ENCODE measurements at regions not wholly inside any gene's neighbourhood (a gene's known extent, or its start where the extent isn't known, plus 50 kb on each side); places are given as distances from the start of the nearest gene placed in this dataset.

DNA sequence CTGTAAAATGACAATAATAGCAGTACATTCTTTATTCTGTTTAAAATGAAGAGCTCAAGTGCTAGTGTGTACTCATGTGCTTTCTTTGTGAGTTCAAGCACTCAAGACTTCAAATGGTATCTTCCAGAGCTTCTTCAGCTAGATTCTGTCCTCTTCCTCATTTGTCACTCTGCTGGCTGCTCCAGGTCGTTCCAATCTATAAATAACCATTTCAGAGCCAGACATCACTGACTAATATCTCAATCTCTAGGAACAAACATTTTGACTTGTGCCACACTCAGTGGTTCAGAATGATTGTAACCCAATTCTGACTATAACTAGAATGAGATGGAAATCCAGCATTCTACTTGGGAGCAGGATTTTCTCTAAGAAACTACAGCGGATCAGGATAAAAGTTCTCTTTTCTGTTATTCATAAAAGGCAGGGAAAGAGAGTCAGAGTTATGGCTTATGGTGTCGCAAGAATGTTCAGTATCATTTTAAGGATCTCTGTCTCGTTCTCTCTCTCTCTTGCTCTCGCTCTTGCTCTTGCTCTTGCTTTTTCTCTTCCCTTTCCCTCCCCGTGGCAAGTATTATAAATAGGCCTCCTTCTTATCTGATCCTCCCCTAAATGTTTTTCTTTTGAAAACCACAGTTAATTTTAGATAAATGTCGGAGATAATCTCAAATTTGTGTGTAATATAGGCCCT is 116.3 kb upstream of the MAF start:
- 36 to 47% (median 40%) methylated on average over 7 of the region's 7 CpGs for WGBS, 4 donors
- H3K4me1 ChIP-seq (replicated peaks in 1 of 2): peaks cover 5 to 36% of the 10 kb centered on the region in 2 donors
- H3K27ac ChIP-seq: peak overlapping the region in 3 of 5 donors; percentile 29 to 44 (median 34)
- intact Hi-C loops (cut with DNase I): no loop called here
- no peak overlapping the region for H3K4me3 ChIP-seq
- TF ChIP-seq CTCF (IDR thresholded peaks at IDR 0.05) (no peak), POLR2A (IDR thresholded peaks at IDR 0.05) (no peak)
- no peaks in the 10 kb centered on the region for H3K9me3 ChIP-seq (replicated peaks in 1 of 3)
- DNase-seq: no peak
- H3K27me3 ChIP-seq: no peaks in the 10 kb centered on the region
- no peaks in the 10 kb centered on the region for H3K36me3 ChIP-seq (replicated peaks in 1 of 2)

- no peak for TF ChIP-seq CTCF (IDR thresholded peaks at IDR 0.05)
- no peak for TF ChIP-seq POLR2A (IDR thresholded peaks at IDR 0.05)
- no peak for DNase-seq
Measured at GRCh38 chr16:79715061-79715460, 114.5 kb upstream of the MAF start.

DNA sequence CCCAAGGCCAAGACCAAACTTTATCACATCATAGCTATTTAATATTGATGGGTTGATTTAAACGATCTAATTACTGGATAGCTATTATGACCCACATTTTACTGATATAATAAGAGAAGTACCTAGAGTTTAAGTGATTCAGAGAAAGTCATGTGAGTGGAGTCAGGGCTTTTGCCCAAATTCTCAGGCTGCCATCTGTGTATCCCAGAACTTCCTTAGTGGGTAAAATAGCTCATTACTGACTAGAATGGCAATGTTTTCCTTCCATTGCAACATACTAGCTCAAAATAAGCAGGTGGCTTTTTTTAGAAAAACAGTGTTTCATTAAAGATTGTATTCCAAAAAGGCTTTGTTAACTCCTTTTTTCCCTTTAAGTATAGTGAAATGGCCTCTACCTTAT is 113.9 kb upstream of the MAF start:
- no peaks in the 10 kb centered on the region for H3K27me3 ChIP-seq
- peaks cover 5 to 36% of the 10 kb centered on the region in 2 donors for H3K4me1 ChIP-seq (replicated peaks in 1 of 2)
- 65 to 83% (median 72%) methylated on average over 1 of the region's 1 CpG for WGBS, 4 donors
- DNase-seq: no peak
- H3K9me3 ChIP-seq (replicated peaks in 1 of 3): no peaks in the 10 kb centered on the region
- TF ChIP-seq POLR2A (IDR thresholded peaks at IDR 0.05) (no peak), CTCF (IDR thresholded peaks at IDR 0.05) (no peak)
- peak overlapping the region in 1 of 5 donors; percentile 5 for H3K27ac ChIP-seq
- H3K36me3 ChIP-seq (replicated peaks in 1 of 2): no peaks in the 10 kb centered on the region
- intact Hi-C loops (cut with DNase I): no loop called here
- no peak overlapping the region for H3K4me3 ChIP-seq

More at GRCh38 chr16:79715061-79715460, 114.5 kb upstream of the MAF start:
- intact Hi-C loops (cut with DNase I): no loop called here
- H3K27me3 ChIP-seq: no peaks in the 10 kb centered on the region
- WGBS, 4 donors: 18 to 57% (median 52%) methylated on average over 4 of the region's 4 CpGs
- H3K27ac ChIP-seq: peak overlapping the region in 1 of 5 donors; percentile 5
- H3K4me1 ChIP-seq (replicated peaks in 1 of 2): peaks cover 5 to 36% of the 10 kb centered on the region in 2 donors
- no peaks in the 10 kb centered on the region for H3K9me3 ChIP-seq (replicated peaks in 1 of 3)
- no peak overlapping the region for H3K4me3 ChIP-seq
- no peaks in the 10 kb centered on the region for H3K36me3 ChIP-seq (replicated peaks in 1 of 2)

- Histone ChIP-seq H3K9me3 (replicated peaks in 1 of 3) (no peaks in the 10 kb centered on the region), H3K36me3 (replicated peaks in 1 of 2) (no peaks in the 10 kb centered on the region), H3K4me3 (no peak overlapping the region), H3K27ac (no peak overlapping the region), H3K4me1 (replicated peaks in 1 of 2) (peaks cover 5 to 36% of the 10 kb centered on the region in 2 donors), H3K27me3 (no peaks in the 10 kb centered on the region)
- no peak for DNase-seq
- WGBS, 4 donors: 85 to 93% (median 89%) methylated on average over 5 to 6 of the region's 6 CpGs
- intact Hi-C loops (cut with DNase I): no loop called here
- TF ChIP-seq CTCF (IDR thresholded peaks at IDR 0.05) (no peak), POLR2A (IDR thresholded peaks at IDR 0.05) (no peak)
Measured at GRCh38 chr16:79713609-79714309, 113.2 kb upstream of the MAF start.
